ENCODE measurements at regions not wholly inside any gene's neighbourhood (a gene's known extent, or its start where the extent isn't known, plus 50 kb on each side); places are given as distances from the start of the nearest gene placed in this dataset.

GRCh38 chrX:95059909-95060308 lies 1385.9 kb downstream of the FAM133A start:
- TF ChIP-seq CTCF (IDR thresholded peaks at IDR 0.05) (no peak), POLR2A (IDR thresholded peaks at IDR 0.05; ENCODE audit: low read length) (no peak), EP300 (IDR thresholded peaks at IDR 0.05) (no peak), CHD4 (IDR thresholded peaks at IDR 0.05; ENCODE audit: borderline replicate concordance) (no peak), CEBPB (IDR thresholded peaks at IDR 0.05) (no peak), BHLHE40 (IDR thresholded peaks at IDR 0.05; ENCODE audit: low read depth, low read length) (no peak)

All from A549 (cell line).